SK-N-SH treated with all-trans-retinoic acid at 6 μM for 48 hours (cell line): ENCODE measurements at regions not wholly inside any gene's neighbourhood (a gene's known extent, or its start where the extent isn't known, plus 50 kb on each side); places are given as distances from the start of the nearest gene placed in this dataset.

Experiments
- ARNTL ChIP-seq: fragments of 450-650 bp; formaldehyde crosslinking; IDR thresholded peaks from 2 replicates; pipeline ENCODE4 v1.5.0; 2020; ENCODE audit warnings: low read depth, mild to moderate bottlenecking, moderate library complexity, borderline replicate concordance
- ISL1 ChIP-seq: fragments of 250-450 bp; sonication (Bioruptor Pico); IDR thresholded peaks from 2 replicates; pipeline ENCODE4 v2.1.2; 2022; ENCODE audit warnings: mild to moderate bottlenecking, moderate library complexity
- ZC3H10 ChIP-seq: fragments of 250-450 bp; sonication (Bioruptor Pico); IDR thresholded peaks from 2 replicates; pipeline ENCODE4 v1.5.1; 2021; ENCODE audit warnings: mild to moderate bottlenecking, moderate library complexity
- ZFP30 ChIP-seq: fragments of 450-650 bp; formaldehyde crosslinking; IDR thresholded peaks from 2 replicates; pipeline ENCODE4 v1.5.0; 2022; ENCODE audit warnings: mild to moderate bottlenecking, moderate library complexity
- ZNF565 ChIP-seq: fragments of 450-650 bp; formaldehyde crosslinking; conservative IDR thresholded peaks from 2 replicates; pipeline ENCODE4 v1.5.0; 2020; ENCODE audit warnings: low read depth, mild to moderate bottlenecking, moderate library complexity
- ZNF8 ChIP-seq: fragments of 450-650 bp; formaldehyde crosslinking; IDR thresholded peaks from 2 replicates; pipeline ENCODE4 v1.5.0; 2020; ENCODE audit warnings: mild to moderate bottlenecking, moderate library complexity
- TF ChIP-seq, protein P1 (sequence below): fragments of 250-450 bp; sonication (Bioruptor Pico); IDR thresholded peaks from 2 replicates; pipeline ENCODE4 v1.5.1; 2020; ENCODE audit warnings: low read depth, mild to moderate bottlenecking, moderate library complexity

DNA sequence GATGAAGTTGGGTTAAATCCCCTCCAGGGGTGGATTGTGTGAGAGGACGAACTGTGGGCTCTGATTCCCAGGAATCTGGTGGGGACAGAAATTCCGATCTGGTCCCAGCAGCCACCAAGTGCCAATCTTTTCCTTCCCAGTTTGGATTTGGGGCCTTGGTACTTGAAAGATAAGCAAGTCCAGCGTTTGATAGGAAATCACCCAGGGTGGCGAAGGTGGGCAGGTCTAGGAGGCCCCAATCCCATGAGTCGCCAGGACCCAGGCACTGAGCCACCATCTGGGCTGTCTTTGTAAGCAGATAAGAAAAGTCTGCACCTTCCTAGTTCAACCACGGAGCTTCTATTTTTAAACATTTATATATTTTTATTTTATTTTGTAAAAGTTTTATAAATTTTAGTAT is 122.6 kb upstream of the LSM8 start:
- TF ChIP-seq ZC3H10 (CRISPR knock-in tag) (no peak), ISL1 (CRISPR knock-in tag) (no peak), ZNF8 (CRISPR knock-in tag) (no peak), ZNF565 (CRISPR knock-in tag) (no peak), ARNTL (no peak), ZFP30 (CRISPR knock-in tag) (no peak)
- TF ChIP-seq, protein P1, sequence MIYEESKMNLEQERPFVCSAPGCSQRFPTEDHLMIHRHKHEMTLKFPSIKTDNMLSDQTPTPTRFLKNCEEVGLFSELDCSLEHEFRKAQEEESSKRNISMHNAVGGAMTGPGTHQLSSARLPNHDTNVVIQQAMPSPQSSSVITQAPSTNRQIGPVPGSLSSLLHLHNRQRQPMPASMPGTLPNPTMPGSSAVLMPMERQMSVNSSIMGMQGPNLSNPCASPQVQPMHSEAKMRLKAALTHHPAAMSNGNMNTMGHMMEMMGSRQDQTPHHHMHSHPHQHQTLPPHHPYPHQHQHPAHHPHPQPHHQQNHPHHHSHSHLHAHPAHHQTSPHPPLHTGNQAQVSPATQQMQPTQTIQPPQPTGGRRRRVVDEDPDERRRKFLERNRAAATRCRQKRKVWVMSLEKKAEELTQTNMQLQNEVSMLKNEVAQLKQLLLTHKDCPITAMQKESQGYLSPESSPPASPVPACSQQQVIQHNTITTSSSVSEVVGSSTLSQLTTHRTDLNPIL (CRISPR knock-in tag), result no peak
